GM23338 (cell line): ENCODE measurements at regions not wholly inside any gene's neighbourhood (a gene's known extent, or its start where the extent isn't known, plus 50 kb on each side); places are given as distances from the start of the nearest gene placed in this dataset.

Source experiments
- ATAC-seq: fragments of 200-7000 bp; cut with Tn5 transposase; 3 replicates; pipeline ENCODE4 v1.9.1; 2020
- DNase-seq: peaks from one replicate; pipeline ENCODE4 v3.0.0-alpha.2; 2015; ENCODE audit warnings: low spot score
- H2AFZ ChIP-seq: fragments of 200-600 bp; sonication (generic); 2 replicates; pipeline ENCODE4 v1.8.0; 2016; ENCODE audit warnings: antibody characterized with exemption, mild to moderate bottlenecking, moderate library complexity
- H3F3A ChIP-seq: fragments of 200-600 bp; sonication (generic); replicated peaks from 2 replicates; pipeline ENCODE4 v1.8.0; 2017; ENCODE audit warnings: antibody characterized with exemption, mixed run types, low read depth
- H3K27ac ChIP-seq: fragments of 200-600 bp; sonication (generic); 2 replicates; pipeline ENCODE4 v1.6.1; 2016; ENCODE audit warnings: low read depth
- H3K27me3 ChIP-seq: fragments of 200-600 bp; sonication (generic); 2 replicates; pipeline ENCODE4 v1.8.0; 2016; ENCODE audit warnings: mild to moderate bottlenecking, mixed run types, moderate library complexity; ENCODE audit not compliant: insufficient read depth
- H3K36me3 ChIP-seq: fragments of 200-600 bp; sonication (generic); 2 replicates; pipeline ENCODE4 v1.8.0; 2016; ENCODE audit warnings: mild to moderate bottlenecking; ENCODE audit not compliant: insufficient read depth
- H3K4me1 ChIP-seq: fragments of 200-600 bp; sonication (generic); 2 replicates; pipeline ENCODE4 v1.8.0; 2016; ENCODE audit warnings: mild to moderate bottlenecking, moderate library complexity; ENCODE audit not compliant: insufficient read depth
- H3K4me2 ChIP-seq: fragments of 200-600 bp; sonication (generic); 2 replicates; pipeline ENCODE4 v1.7.1; 2017; ENCODE audit warnings: mixed run types
- H3K4me3 ChIP-seq: fragments of 200-600 bp; sonication (generic); 2 replicates; pipeline ENCODE4 v1.6.1; 2016; ENCODE audit warnings: mixed run types
- H3K79me2 ChIP-seq: fragments of 200-600 bp; sonication (generic); replicated peaks from 2 replicates; pipeline ENCODE4 v1.8.0; 2017; ENCODE audit warnings: mild to moderate bottlenecking; ENCODE audit not compliant: insufficient read depth
- H3K9me2 ChIP-seq: fragments of 200-600 bp; sonication (generic); 2 replicates; pipeline ENCODE4 v1.8.0; 2017; ENCODE audit not compliant: insufficient read depth
- H4K20me1 ChIP-seq: fragments of 200-600 bp; sonication (generic); replicated peaks from 2 replicates; pipeline ENCODE4 v1.8.0; 2017; ENCODE audit warnings: mild to moderate bottlenecking; ENCODE audit not compliant: insufficient read depth
- H3K27ac Mint-ChIP-seq: 2 replicates; pipeline ENCODE4 v1.8.0; 2020; ENCODE audit warnings: inconsistent platforms, mild to moderate bottlenecking, moderate library complexity, mixed read lengths
- H3K27me3 Mint-ChIP-seq: 3 replicates; pipeline ENCODE4 v1.8.0; 2022; ENCODE audit warnings: low read depth, mild to moderate bottlenecking, moderate library complexity, mixed read lengths, inconsistent platforms; ENCODE audit not compliant: insufficient read depth, poor library complexity
- H3K36me3 Mint-ChIP-seq: 3 replicates; pipeline ENCODE4 v1.8.0; 2021; ENCODE audit warnings: low read depth, mild to moderate bottlenecking, inconsistent platforms, moderate library complexity, mixed read lengths
- H3K4me1 Mint-ChIP-seq: 3 replicates; pipeline ENCODE4 v1.8.0; 2020; ENCODE audit warnings: mild to moderate bottlenecking, inconsistent platforms, mixed read lengths
- H3K4me3 Mint-ChIP-seq: 3 replicates; pipeline ENCODE4 v1.8.0; 2021; ENCODE audit warnings: moderate library complexity, mild to moderate bottlenecking, inconsistent platforms, mixed read lengths
- H3K9me3 Mint-ChIP-seq: 3 replicates; pipeline ENCODE4 v1.8.0; 2020; ENCODE audit warnings: moderate library complexity, mild to moderate bottlenecking, inconsistent platforms, mixed read lengths
- CREB1 ChIP-seq: fragments of 250-450 bp; sonication (Bioruptor Pico); IDR thresholded peaks from 2 replicates; pipeline ENCODE4 v1.5.0; 2020; ENCODE audit warnings: low read depth, mild to moderate bottlenecking, moderate library complexity
- ETS1 ChIP-seq: IDR thresholded peaks from 2 replicates; pipeline ENCODE4 v1.6.1; 2016; ENCODE audit warnings: antibody characterized with exemption
- JUNB ChIP-seq: IDR thresholded peaks from one replicate; pipeline ENCODE4 v1.6.1; 2016; ENCODE audit warnings: antibody characterized with exemption; ENCODE audit not compliant: unreplicated experiment
- NANOG ChIP-seq: IDR thresholded peaks from 2 replicates; pipeline ENCODE4 v1.6.1; 2016; ENCODE audit warnings: antibody characterized with exemption, borderline replicate concordance
- POLR2AphosphoS5 ChIP-seq: IDR thresholded peaks from 2 replicates; pipeline ENCODE4 v1.6.1; 2016; ENCODE audit warnings: antibody characterized with exemption, low read depth
- ZNF114 ChIP-seq: fragments of 250-450 bp; sonication (Bioruptor Pico); IDR thresholded peaks from 2 replicates; pipeline ENCODE4 v1.5.0; 2020; ENCODE audit warnings: mild to moderate bottlenecking, moderate library complexity
- ZNF331 ChIP-seq: fragments of 250-450 bp; sonication (Bioruptor Pico); IDR thresholded peaks from 2 replicates; pipeline ENCODE4 v1.5.0; 2020; ENCODE audit warnings: low read depth, mild to moderate bottlenecking, moderate library complexity
- ZNF462 ChIP-seq: fragments of 250-450 bp; sonication (Bioruptor Pico); IDR thresholded peaks from 2 replicates; pipeline ENCODE4 v1.5.0; 2020; ENCODE audit warnings: mild to moderate bottlenecking, moderate library complexity

- no peak for TF ChIP-seq ETS1
These were observed 77.4 kb upstream of the MAST4 start (continued) for GRCh38 chr5:66518753-66519152.

GRCh38 chr5:66519626-66520025 lies 76.6 kb upstream of the MAST4 start:
- ATAC-seq (no peak), DNase-seq (no peak)
- H3K4me2 ChIP-seq = no peak overlapping the region
- H3K79me2 ChIP-seq = no peaks in the 10 kb centered on the region
- H4K20me1 ChIP-seq = no peaks in the 10 kb centered on the region
- peaks cover 4% of the 10 kb centered on the region; the same call in 1 of the 2 replicates for H3K9me2 ChIP-seq
- no peaks in the 10 kb centered on the region for H3K27me3 Mint-ChIP-seq
- H3K9me3 Mint-ChIP-seq = peaks cover 30% of the 10 kb centered on the region
- no peak overlapping the region for H3K4me3 ChIP-seq
- H3K4me1 ChIP-seq = no peaks in the 10 kb centered on the region
- H3K4me3 Mint-ChIP-seq = no peak overlapping the region
- no peak for TF ChIP-seq ZNF462
- no peak for TF ChIP-seq CREB1 (CRISPR knock-in tag)
- no peak for TF ChIP-seq ZNF114 (CRISPR knock-in tag)
- TF ChIP-seq NANOG = no peak
- no peak for TF ChIP-seq ETS1
- TF ChIP-seq POLR2AphosphoS5 = no peak
- TF ChIP-seq ZNF331 (CRISPR knock-in tag) = no peak
- TF ChIP-seq JUNB = no peak
- no peaks in the 10 kb centered on the region for H3F3A ChIP-seq
- H3K36me3 ChIP-seq = peaks cover 6% of the 10 kb centered on the region; the same call in 1 of the 2 replicates
- H3K27ac Mint-ChIP-seq = no peak overlapping the region
- H3K27ac ChIP-seq = no peak overlapping the region
- H2AFZ ChIP-seq = no peak overlapping the region
- peaks cover 11% of the 10 kb centered on the region; the same call in 2 of the 3 replicates for H3K36me3 Mint-ChIP-seq
- H3K27me3 ChIP-seq = no peaks in the 10 kb centered on the region
- no peaks in the 10 kb centered on the region for H3K4me1 Mint-ChIP-seq
